ENCODE measurements at regions not wholly inside any gene's neighbourhood (a gene's known extent, or its start where the extent isn't known, plus 50 kb on each side); places are given as distances from the start of the nearest gene placed in this dataset.

DNA sequence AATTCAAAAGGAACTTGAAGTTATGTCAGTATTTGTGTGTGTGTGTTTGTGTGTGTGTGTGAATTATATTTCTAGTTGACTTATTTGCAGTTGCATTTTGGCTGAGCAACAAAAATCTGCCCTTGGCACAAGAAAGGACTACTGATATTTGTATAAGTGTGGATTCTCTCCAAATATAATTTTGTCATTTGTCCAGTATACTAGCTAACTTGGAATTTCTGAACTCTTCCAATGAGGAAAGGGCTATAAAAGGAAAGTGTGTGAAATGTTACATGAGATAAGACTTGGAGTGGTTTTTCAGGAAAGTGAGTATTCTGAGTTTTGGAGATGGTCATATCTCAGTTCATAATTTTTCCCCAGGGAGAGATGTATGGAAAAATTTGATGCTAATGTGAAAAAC, 1384.1 kb upstream of the B3GALT2 start:
- no peak for FAIRE-seq
- ChIA-PET CTCF (no interaction called here), POLR2A (no interaction called here)
- Histone ChIP-seq H3K9me3 (replicated peaks; ENCODE audit: control insufficient read depth, insufficient read depth, low read length) (peaks cover 5% of the 10 kb centered on the region), H3K4me1 (ENCODE audit: control insufficient read depth, extremely low read depth, insufficient read depth, low read length) (no peaks in the 10 kb centered on the region), H3K9ac (replicated peaks; ENCODE audit: extremely low read depth, insufficient read depth, low read length) (no peak overlapping the region), H3K36me3 (ENCODE audit: control insufficient read depth in 2 of 2, extremely low read depth in 1 of 2, insufficient read depth in 2 of 2, low read length in 2 of 2) (no peaks in the 10 kb centered on the region), H3K27ac (ENCODE audit: insufficient read depth, low read depth, low read length) (no peak overlapping the region), H3K9me1 (replicated peaks; ENCODE audit: control insufficient read depth, extremely low read depth, insufficient read depth, low read length) (no peaks in the 10 kb centered on the region), H2AFZ (ENCODE audit: low read depth, low read length) (no peak overlapping the region), H3K27me3 (ENCODE audit: control insufficient read depth in 2 of 2, insufficient read depth in 2 of 2, low read length in 2 of 2) (no peaks in the 10 kb centered on the region), H4K20me1 (replicated peaks; ENCODE audit: control insufficient read depth, extremely low read depth, insufficient read depth, low read length) (no peaks in the 10 kb centered on the region), H3K4me3 (replicated peaks in 1 of 3; ENCODE audit: insufficient read depth in 1 of 3, low read depth in 1 of 3, low read length in 3 of 3) (no peak overlapping the region), H3K79me2 (ENCODE audit: control insufficient read depth, insufficient read depth, low read length) (no peaks in the 10 kb centered on the region), H3K4me2 (ENCODE audit: insufficient read depth, low read length) (no peak overlapping the region)
- TF ChIP-seq POLR2A (IDR thresholded peaks at IDR 0.05; ENCODE audit: low read depth, low read length) (no peak), FOS (IDR thresholded peaks at IDR 0.05; ENCODE audit: borderline replicate concordance, insufficient read depth, low read length) (no peak), EZH2 (IDR thresholded peaks at IDR 0.05; ENCODE audit: borderline replicate concordance, low read depth, low read length, severe bottlenecking) (no peak), MYC (IDR thresholded peaks at IDR 0.05; ENCODE audit: low read depth, low read length) (no peak)
- TF ChIP-seq, protein P1, sequence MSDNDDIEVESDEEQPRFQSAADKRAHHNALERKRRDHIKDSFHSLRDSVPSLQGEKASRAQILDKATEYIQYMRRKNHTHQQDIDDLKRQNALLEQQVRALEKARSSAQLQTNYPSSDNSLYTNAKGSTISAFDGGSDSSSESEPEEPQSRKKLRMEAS (IDR thresholded peaks at IDR 0.05; ENCODE audit: insufficient read depth, insufficient read length), result no peak
- BruUV-seq (replicated peaks), result no TSS peak
- intact Hi-C loops (cut with micrococcal nuclease) (no loop called here), dilution Hi-C loops (cut with MboI; ENCODE audit: extremely low pct_ligation_motif_present, low sequenced_read_pairs) (no loop called here)
- DNase-seq (ENCODE audit: low read depth, low spot score), result no peak

DNA sequence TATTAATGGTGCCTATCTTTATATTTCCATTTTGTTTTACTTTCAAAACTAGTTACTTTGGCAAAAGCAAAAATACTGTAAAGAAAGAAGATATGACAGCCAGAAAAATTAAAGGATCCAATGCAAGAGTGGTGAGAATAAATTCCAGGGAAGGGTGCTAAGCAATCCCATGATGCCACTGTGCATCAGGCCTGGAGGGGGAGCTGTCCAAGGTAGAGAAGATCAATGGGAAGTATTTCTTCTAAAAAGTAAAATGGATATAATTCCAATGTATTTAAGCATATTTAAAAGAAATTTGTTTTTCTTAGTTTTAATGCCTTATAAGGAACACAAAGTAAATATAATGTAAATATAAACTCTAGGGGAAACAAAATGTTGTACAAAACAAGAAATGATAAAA, 1382.2 kb upstream of the B3GALT2 start:
- H3K36me3 ChIP-seq (ENCODE audit: control insufficient read depth in 2 of 2, extremely low read depth in 1 of 2, insufficient read depth in 2 of 2, low read length in 2 of 2), result no peaks in the 10 kb centered on the region
- H3K27me3 ChIP-seq (ENCODE audit: control insufficient read depth in 2 of 2, insufficient read depth in 2 of 2, low read length in 2 of 2), result no peaks in the 10 kb centered on the region
- no TSS peak for BruUV-seq (replicated peaks)
- H4K20me1 ChIP-seq (replicated peaks; ENCODE audit: control insufficient read depth, extremely low read depth, insufficient read depth, low read length), result no peaks in the 10 kb centered on the region
- dilution Hi-C loops (cut with MboI; ENCODE audit: extremely low pct_ligation_motif_present, low sequenced_read_pairs) (no loop called here), intact Hi-C loops (cut with micrococcal nuclease) (no loop called here)
- H3K9me1 ChIP-seq (replicated peaks; ENCODE audit: control insufficient read depth, extremely low read depth, insufficient read depth, low read length), result no peaks in the 10 kb centered on the region
- peaks cover 5% of the 10 kb centered on the region for H3K9me3 ChIP-seq (replicated peaks; ENCODE audit: control insufficient read depth, insufficient read depth, low read length)
- POLR2A ChIA-PET, result no interaction called here
- CTCF ChIA-PET, result no interaction called here
- H3K4me2 ChIP-seq (ENCODE audit: insufficient read depth, low read length), result no peak overlapping the region
- H3K27ac ChIP-seq (ENCODE audit: insufficient read depth, low read depth, low read length), result no peak overlapping the region
- no peak overlapping the region for H2AFZ ChIP-seq (ENCODE audit: low read depth, low read length)
- no peak for DNase-seq (ENCODE audit: low read depth, low spot score)
- no peak for TF ChIP-seq JUN (IDR thresholded peaks at IDR 0.05; ENCODE audit: borderline replicate concordance, insufficient read depth, insufficient read length, low read depth)
- TF ChIP-seq GATA2 (IDR thresholded peaks at IDR 0.05; ENCODE audit: insufficient read depth, insufficient read length, low read depth, low read length), result no peak
- TF ChIP-seq, protein P1 (IDR thresholded peaks at IDR 0.05; ENCODE audit: insufficient read depth, insufficient read length), result no peak
- no peak for TF ChIP-seq FOS (IDR thresholded peaks at IDR 0.05; ENCODE audit: borderline replicate concordance, insufficient read depth, low read length)
- no peak for TF ChIP-seq POLR2AphosphoS5 (IDR thresholded peaks at IDR 0.05; ENCODE audit: insufficient read depth, low read depth, low read length)
- no peak for TF ChIP-seq MYC (IDR thresholded peaks at IDR 0.05; ENCODE audit: low read depth, low read length)
- TF ChIP-seq, protein P2, sequence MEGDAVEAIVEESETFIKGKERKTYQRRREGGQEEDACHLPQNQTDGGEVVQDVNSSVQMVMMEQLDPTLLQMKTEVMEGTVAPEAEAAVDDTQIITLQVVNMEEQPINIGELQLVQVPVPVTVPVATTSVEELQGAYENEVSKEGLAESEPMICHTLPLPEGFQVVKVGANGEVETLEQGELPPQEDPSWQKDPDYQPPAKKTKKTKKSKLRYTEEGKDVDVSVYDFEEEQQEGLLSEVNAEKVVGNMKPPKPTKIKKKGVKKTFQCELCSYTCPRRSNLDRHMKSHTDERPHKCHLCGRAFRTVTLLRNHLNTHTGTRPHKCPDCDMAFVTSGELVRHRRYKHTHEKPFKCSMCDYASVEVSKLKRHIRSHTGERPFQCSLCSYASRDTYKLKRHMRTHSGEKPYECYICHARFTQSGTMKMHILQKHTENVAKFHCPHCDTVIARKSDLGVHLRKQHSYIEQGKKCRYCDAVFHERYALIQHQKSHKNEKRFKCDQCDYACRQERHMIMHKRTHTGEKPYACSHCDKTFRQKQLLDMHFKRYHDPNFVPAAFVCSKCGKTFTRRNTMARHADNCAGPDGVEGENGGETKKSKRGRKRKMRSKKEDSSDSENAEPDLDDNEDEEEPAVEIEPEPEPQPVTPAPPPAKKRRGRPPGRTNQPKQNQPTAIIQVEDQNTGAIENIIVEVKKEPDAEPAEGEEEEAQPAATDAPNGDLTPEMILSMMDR (IDR thresholded peaks at IDR 0.05; ENCODE audit: extremely low read depth in 1 of 2, insufficient read depth in 1 of 2, low read depth in 1 of 2, low read length in 2 of 2), result no peak
- TF ChIP-seq POLR2A (IDR thresholded peaks at IDR 0.05; ENCODE audit: low read depth, low read length), result no peak
- TF ChIP-seq EZH2 (IDR thresholded peaks at IDR 0.05; ENCODE audit: borderline replicate concordance, low read depth, low read length, severe bottlenecking), result no peak
- FAIRE-seq, result no peak
- H3K4me1 ChIP-seq (ENCODE audit: control insufficient read depth, extremely low read depth, insufficient read depth, low read length), result no peaks in the 10 kb centered on the region
- no peak overlapping the region for H3K9ac ChIP-seq (replicated peaks; ENCODE audit: extremely low read depth, insufficient read depth, low read length)
- H3K79me2 ChIP-seq (ENCODE audit: control insufficient read depth, insufficient read depth, low read length), result no peaks in the 10 kb centered on the region
- H3K4me3 ChIP-seq (replicated peaks in 1 of 3; ENCODE audit: insufficient read depth in 1 of 3, low read depth in 1 of 3, low read length in 3 of 3), result no peak overlapping the region
